Ovary (tissue), 7 donors: ENCODE measurements at regions not wholly inside any gene's neighbourhood (a gene's known extent, or its start where the extent isn't known, plus 50 kb on each side); places are given as distances from the start of the nearest gene placed in this dataset.

ENCODE experiments used
- DNase-seq, 5 donors: peaks; one replicate each; pipeline ENCODE4 v3.0.0-alpha.2; 2019 to 2020
- H3K27ac ChIP-seq, 2 donors: fragments of 200-600 bp; one replicate each; pipeline versions ENCODE4 v1.5.1 to v1.8.0; 2019 to 2022
- H3K27me3 ChIP-seq: fragments of 200-600 bp; one replicate; pipeline ENCODE4 v1.8.0; 2022
- H3K36me3 ChIP-seq: fragments of 200-600 bp; sonication (generic); one replicate; pipeline ENCODE4 v1.5.1; 2019
- H3K4me1 ChIP-seq: one replicate; pipeline ENCODE4 v1.8.1; 2013; ENCODE audit warnings: mild to moderate bottlenecking, moderate library complexity; ENCODE audit not compliant: insufficient read depth
- H3K4me3 ChIP-seq: fragments of 200-600 bp; sonication (generic); one replicate; pipeline ENCODE4 v1.5.1; 2017
- H3K9me3 ChIP-seq, 2 donors: fragments of 200-600 bp in 1 of 2; sonication (generic) in 1 of 2; one replicate each; pipeline versions ENCODE4 v1.5.1 to v1.8.1; 2013 to 2019; ENCODE audit warnings: mild to moderate bottlenecking in 1 of 2, moderate library complexity in 1 of 2
- CTCF ChIP-seq, 3 donors: fragments of 450-650 bp in 2 of 3; fragments of 200-600 bp in 1 of 3; IDR thresholded peaks; one replicate each; pipeline versions ENCODE4 v1.5.1 to v1.8.0; 2016 to 2022; ENCODE audit warnings: antibody characterized with exemption in 3 of 3, mild to moderate bottlenecking in 1 of 3
- EP300 ChIP-seq: sonication (generic); formaldehyde crosslinking; IDR thresholded peaks from one replicate; pipeline ENCODE4 v1.6.1; 2017; ENCODE audit warnings: antibody characterized with exemption
- POLR2A ChIP-seq: fragments of 450-650 bp; IDR thresholded peaks from one replicate; pipeline ENCODE4 v1.6.1; 2017; ENCODE audit warnings: antibody characterized with exemption, mild to moderate bottlenecking, moderate library complexity
- WGBS, 3 donors: extraction: QIAGEN DNeasy Blood & Tissue Kit in 1 of 3; methylation state at CpG; one replicate each; pipeline versions ENCODE4 v1.1.5 to v1.1.7; 2013 to 2017; 5-methylcytosine and 5-hydroxymethylcytosine counted together
- intact Hi-C, 4 donors: fragments of 100-400 bp; cut with DNase I; formaldehyde crosslinking; loops; one replicate each; pipeline versions ENCODE4 v1.11.0 to v1.15.1; 2022 to 2023
- donor health status: DM: no; HTN: no; CAD: no; lungs with moderate emphysema.
- donor health status: DM: no; HTN: no; CAD: no.
- donor health status: Bipolar disorder and iron deficiency.
- donor health status: DM: no; HTN: no; CAD: no.
- donor health status: DM: yes; HTN: yes; CAD: no.

- WGBS, 3 donors = 55 to 61% (median 56%) methylated on average over 3 of the region's 3 CpGs
- intact Hi-C loops = no loop called here
- Histone ChIP-seq H3K36me3 (no peaks in the 10 kb centered on the region), H3K4me3 (no peak overlapping the region), H3K27ac (no peak overlapping the region), H3K9me3 (no peaks in the 10 kb centered on the region), H3K27me3 (no peaks in the 10 kb centered on the region), H3K4me1 (no peaks in the 10 kb centered on the region)
- TF ChIP-seq CTCF (IDR thresholded peaks at IDR 0.05) (no peak), POLR2A (no peak), EP300 (no peak)
- DNase-seq = no peak
Measured at GRCh38 chr6:4345543-4345942, 210.2 kb upstream of the ECI2 start.

GRCh38 chr6:4344317-4344899 is 209.0 kb upstream of the ECI2 start:
- no peak for TF ChIP-seq POLR2A
- no peak for TF ChIP-seq CTCF (IDR thresholded peaks at IDR 0.05)
- TF ChIP-seq EP300 = no peak
- no peak overlapping the region for H3K27ac ChIP-seq
- H3K4me3 ChIP-seq = no peak overlapping the region
- H3K4me1 ChIP-seq = no peaks in the 10 kb centered on the region
- H3K27me3 ChIP-seq = no peaks in the 10 kb centered on the region
- 69 to 76% (median 72%) methylated on average over 10 of the region's 10 CpGs for whole genome bisulfite sequencing, 3 donors
- no peaks in the 10 kb centered on the region for H3K36me3 ChIP-seq
- DNase-seq = no peak
- intact Hi-C loops = no loop called here
- no peaks in the 10 kb centered on the region for H3K9me3 ChIP-seq

GRCh38 chr6:4342407-4343137 is 207.2 kb upstream of the ECI2 start:
- H3K4me1 ChIP-seq = no peaks in the 10 kb centered on the region
- no peak overlapping the region for H3K4me3 ChIP-seq
- TF ChIP-seq CTCF (IDR thresholded peaks at IDR 0.05) = no peak
- no peak for TF ChIP-seq EP300
- no peak for TF ChIP-seq POLR2A
- H3K9me3 ChIP-seq = no peaks in the 10 kb centered on the region
- WGBS, 3 donors = 87 to 89% (median 89%) methylated on average over 4 of the region's 4 CpGs
- no peak overlapping the region for H3K27ac ChIP-seq
- H3K36me3 ChIP-seq = no peaks in the 10 kb centered on the region
- H3K27me3 ChIP-seq = no peaks in the 10 kb centered on the region
- intact Hi-C loops = no loop called here
- DNase-seq = no peak

- intact Hi-C loops = no loop called here
- TF ChIP-seq CTCF (IDR thresholded peaks at IDR 0.05) (no peak), POLR2A (no peak)
Measured at GRCh38 chr6:4341078-4341797, 205.9 kb upstream of the ECI2 start.

More at GRCh38 chr6:4341078-4341797, 205.9 kb upstream of the ECI2 start:
- no peak for DNase-seq
- Histone ChIP-seq H3K9me3 (no peaks in the 10 kb centered on the region), H3K27ac (no peak overlapping the region), H3K27me3 (no peaks in the 10 kb centered on the region), H3K4me1 (no peaks in the 10 kb centered on the region), H3K4me3 (no peak overlapping the region), H3K36me3 (no peaks in the 10 kb centered on the region)
- WGBS, 3 donors = 43 to 62% (median 50%) methylated on average over 5 of the region's 5 CpGs
